GM12878 (cell line): ENCODE measurements at regions not wholly inside any gene's neighbourhood (a gene's known extent, or its start where the extent isn't known, plus 50 kb on each side); places are given as distances from the start of the nearest gene placed in this dataset.

Source experiments
- CBX3 ChIP-seq: fragments of 200-600 bp; sonication (generic); IDR thresholded peaks from 2 replicates; pipeline ENCODE4 v1.6.1; 2016; ENCODE audit warnings: low read depth, borderline replicate concordance
- CEBPZ ChIP-seq: fragments of 150-350 bp; IDR thresholded peaks from 2 replicates; pipeline ENCODE4 v1.6.1; 2016; ENCODE audit warnings: low read depth, low read length
- EP300 ChIP-seq, 2 experiments: fragments of 150-350 bp in 1 of 2; IDR thresholded peaks; 2 replicates each; pipeline ENCODE4 v1.6.1; 2011 to 2012; ENCODE audit warnings: low read depth in 2 of 2, low read length in 2 of 2, borderline replicate concordance in 1 of 2, improper control_type of control experiment in 1 of 2, inconsistent platforms in 1 of 2; ENCODE audit not compliant: control insufficient read depth in 1 of 2
- KDM1A ChIP-seq: fragments of 200-600 bp; sonication (generic); IDR thresholded peaks from 2 replicates; pipeline ENCODE4 v1.6.1; 2016; ENCODE audit warnings: borderline replicate concordance
- NFYA ChIP-seq: IDR thresholded peaks from 2 replicates; pipeline ENCODE4 v1.6.1; 2011; ENCODE audit warnings: low read depth, mild to moderate bottlenecking, low read length, improper control_type of control experiment, borderline replicate concordance
- RCOR1 ChIP-seq: conservative IDR thresholded peaks from 2 replicates; pipeline ENCODE4 v1.6.1; 2012; ENCODE audit warnings: low read depth, low read length, improper control_type of control experiment
- RELA ChIP-seq: fragments of 450-650 bp; IDR thresholded peaks from 2 replicates; pipeline ENCODE4 v1.8.0; 2014; ENCODE audit warnings: borderline replicate concordance; ENCODE audit not compliant: partially characterized antibody
- TBL1XR1 ChIP-seq: IDR thresholded peaks from 2 replicates; pipeline ENCODE4 v1.6.1; 2012; ENCODE audit warnings: low read depth, low read length, improper control_type of control experiment
- TCF3 ChIP-seq: IDR thresholded peaks from 2 replicates; pipeline ENCODE4 v1.6.1; 2012; ENCODE audit warnings: low read depth, mild to moderate bottlenecking, low read length, borderline replicate concordance; ENCODE audit not compliant: insufficient read depth
- ZBTB33 ChIP-seq: fragments of 450-650 bp; IDR thresholded peaks from 2 replicates; pipeline ENCODE4 v1.6.1; 2017; ENCODE audit warnings: mild to moderate bottlenecking
- ZNF384 ChIP-seq: IDR thresholded peaks from 2 replicates; pipeline ENCODE4 v1.6.1; 2012; ENCODE audit warnings: low read depth, mild to moderate bottlenecking, low read length, improper control_type of control experiment, borderline replicate concordance
- ZSCAN29 ChIP-seq: fragments of 450-650 bp; IDR thresholded peaks from 2 replicates; pipeline ENCODE4 v1.6.1; 2017; ENCODE audit warnings: mild to moderate bottlenecking, moderate library complexity
- ZZZ3 ChIP-seq: IDR thresholded peaks from 2 replicates; pipeline ENCODE4 v1.6.1; 2011; ENCODE audit warnings: low read depth; ENCODE audit not compliant: control insufficient read depth, insufficient read length
- TF ChIP-seq, protein P1 (sequence below): fragments of 450-650 bp; formaldehyde crosslinking; IDR thresholded peaks from 2 replicates; pipeline ENCODE4 v1.4.0; 2020; ENCODE audit warnings: mild to moderate bottlenecking, moderate library complexity
- TF ChIP-seq, protein P2 (sequence below): IDR thresholded peaks from 2 replicates; pipeline ENCODE4 v1.6.1; 2012; ENCODE audit warnings: mild to moderate bottlenecking, low read depth, low read length
- TF ChIP-seq, protein P3 (sequence below): fragments of 450-650 bp; IDR thresholded peaks from 2 replicates; pipeline ENCODE4 v1.6.1; 2014; ENCODE audit warnings: mild to moderate bottlenecking

DNA sequence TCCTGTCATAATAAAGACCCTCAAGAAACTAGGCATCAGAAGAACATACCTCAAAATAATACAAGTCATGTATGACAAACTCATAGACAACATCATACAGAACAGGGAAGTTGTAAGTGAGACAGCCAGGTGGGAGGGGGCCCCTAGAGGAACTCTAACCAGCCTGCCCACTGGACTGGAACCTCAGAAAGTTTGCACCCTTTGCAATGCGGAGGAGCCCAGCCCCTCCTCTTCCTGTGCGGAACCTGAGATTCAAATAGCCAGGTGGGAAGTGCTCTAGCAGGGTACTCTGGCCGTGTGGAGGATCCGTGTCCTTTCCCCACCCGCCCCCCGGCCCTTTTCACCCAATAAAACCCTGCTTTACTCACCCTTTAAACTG, 387.0 kb upstream of the CBLB start (continued):
- TF ChIP-seq TCF3 (peak; percentile 85), RCOR1 (no peak), NFYA (no peak), ZBTB33 (no peak), ZSCAN29 (0 out of 2 replicates have a peak, but pooled peaks have one; percentile 6), CEBPZ (no peak), CBX3 (no peak), EP300 (IDR thresholded peaks at IDR 0.05; ENCODE audit: borderline replicate concordance in 1 of 2, control insufficient read depth in 1 of 2, low read depth in 2 of 2, low read length in 2 of 2) (peak in 1 of 2 experiments; percentile 82; a peak in 2 of 4 replicates), ZZZ3 (no peak), KDM1A (no peak), TBL1XR1 (peak; percentile 63; the same call in 1 of the 2 replicates), RELA (no peak), ZNF384 (no peak)
- TF ChIP-seq, protein P1, sequence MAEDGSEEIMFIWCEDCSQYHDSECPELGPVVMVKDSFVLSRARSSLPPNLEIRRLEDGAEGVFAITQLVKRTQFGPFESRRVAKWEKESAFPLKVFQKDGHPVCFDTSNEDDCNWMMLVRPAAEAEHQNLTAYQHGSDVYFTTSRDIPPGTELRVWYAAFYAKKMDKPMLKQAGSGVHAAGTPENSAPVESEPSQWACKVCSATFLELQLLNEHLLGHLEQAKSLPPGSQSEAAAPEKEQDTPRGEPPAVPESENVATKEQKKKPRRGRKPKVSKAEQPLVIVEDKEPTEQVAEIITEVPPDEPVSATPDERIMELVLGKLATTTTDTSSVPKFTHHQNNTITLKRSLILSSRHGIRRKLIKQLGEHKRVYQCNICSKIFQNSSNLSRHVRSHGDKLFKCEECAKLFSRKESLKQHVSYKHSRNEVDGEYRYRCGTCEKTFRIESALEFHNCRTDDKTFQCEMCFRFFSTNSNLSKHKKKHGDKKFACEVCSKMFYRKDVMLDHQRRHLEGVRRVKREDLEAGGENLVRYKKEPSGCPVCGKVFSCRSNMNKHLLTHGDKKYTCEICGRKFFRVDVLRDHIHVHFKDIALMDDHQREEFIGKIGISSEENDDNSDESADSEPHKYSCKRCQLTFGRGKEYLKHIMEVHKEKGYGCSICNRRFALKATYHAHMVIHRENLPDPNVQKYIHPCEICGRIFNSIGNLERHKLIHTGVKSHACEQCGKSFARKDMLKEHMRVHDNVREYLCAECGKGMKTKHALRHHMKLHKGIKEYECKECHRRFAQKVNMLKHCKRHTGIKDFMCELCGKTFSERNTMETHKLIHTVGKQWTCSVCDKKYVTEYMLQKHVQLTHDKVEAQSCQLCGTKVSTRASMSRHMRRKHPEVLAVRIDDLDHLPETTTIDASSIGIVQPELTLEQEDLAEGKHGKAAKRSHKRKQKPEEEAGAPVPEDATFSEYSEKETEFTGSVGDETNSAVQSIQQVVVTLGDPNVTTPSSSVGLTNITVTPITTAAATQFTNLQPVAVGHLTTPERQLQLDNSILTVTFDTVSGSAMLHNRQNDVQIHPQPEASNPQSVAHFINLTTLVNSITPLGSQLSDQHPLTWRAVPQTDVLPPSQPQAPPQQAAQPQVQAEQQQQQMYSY (CRISPR knock-in tag), result no peak
- TF ChIP-seq, protein P2, sequence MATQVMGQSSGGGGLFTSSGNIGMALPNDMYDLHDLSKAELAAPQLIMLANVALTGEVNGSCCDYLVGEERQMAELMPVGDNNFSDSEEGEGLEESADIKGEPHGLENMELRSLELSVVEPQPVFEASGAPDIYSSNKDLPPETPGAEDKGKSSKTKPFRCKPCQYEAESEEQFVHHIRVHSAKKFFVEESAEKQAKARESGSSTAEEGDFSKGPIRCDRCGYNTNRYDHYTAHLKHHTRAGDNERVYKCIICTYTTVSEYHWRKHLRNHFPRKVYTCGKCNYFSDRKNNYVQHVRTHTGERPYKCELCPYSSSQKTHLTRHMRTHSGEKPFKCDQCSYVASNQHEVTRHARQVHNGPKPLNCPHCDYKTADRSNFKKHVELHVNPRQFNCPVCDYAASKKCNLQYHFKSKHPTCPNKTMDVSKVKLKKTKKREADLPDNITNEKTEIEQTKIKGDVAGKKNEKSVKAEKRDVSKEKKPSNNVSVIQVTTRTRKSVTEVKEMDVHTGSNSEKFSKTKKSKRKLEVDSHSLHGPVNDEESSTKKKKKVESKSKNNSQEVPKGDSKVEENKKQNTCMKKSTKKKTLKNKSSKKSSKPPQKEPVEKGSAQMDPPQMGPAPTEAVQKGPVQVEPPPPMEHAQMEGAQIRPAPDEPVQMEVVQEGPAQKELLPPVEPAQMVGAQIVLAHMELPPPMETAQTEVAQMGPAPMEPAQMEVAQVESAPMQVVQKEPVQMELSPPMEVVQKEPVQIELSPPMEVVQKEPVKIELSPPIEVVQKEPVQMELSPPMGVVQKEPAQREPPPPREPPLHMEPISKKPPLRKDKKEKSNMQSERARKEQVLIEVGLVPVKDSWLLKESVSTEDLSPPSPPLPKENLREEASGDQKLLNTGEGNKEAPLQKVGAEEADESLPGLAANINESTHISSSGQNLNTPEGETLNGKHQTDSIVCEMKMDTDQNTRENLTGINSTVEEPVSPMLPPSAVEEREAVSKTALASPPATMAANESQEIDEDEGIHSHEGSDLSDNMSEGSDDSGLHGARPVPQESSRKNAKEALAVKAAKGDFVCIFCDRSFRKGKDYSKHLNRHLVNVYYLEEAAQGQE, result no peak
- TF ChIP-seq, protein P3, sequence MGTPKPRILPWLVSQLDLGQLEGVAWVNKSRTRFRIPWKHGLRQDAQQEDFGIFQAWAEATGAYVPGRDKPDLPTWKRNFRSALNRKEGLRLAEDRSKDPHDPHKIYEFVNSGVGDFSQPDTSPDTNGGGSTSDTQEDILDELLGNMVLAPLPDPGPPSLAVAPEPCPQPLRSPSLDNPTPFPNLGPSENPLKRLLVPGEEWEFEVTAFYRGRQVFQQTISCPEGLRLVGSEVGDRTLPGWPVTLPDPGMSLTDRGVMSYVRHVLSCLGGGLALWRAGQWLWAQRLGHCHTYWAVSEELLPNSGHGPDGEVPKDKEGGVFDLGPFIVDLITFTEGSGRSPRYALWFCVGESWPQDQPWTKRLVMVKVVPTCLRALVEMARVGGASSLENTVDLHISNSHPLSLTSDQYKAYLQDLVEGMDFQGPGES, result no peak
